Lung (tissue), 11 donors: ENCODE measurements at regions not wholly inside any gene's neighbourhood (a gene's known extent, or its start where the extent isn't known, plus 50 kb on each side); places are given as distances from the start of the nearest gene placed in this dataset.
A peak's percentile ranks its signal among the peaks of the same experiment; 100 is the strongest.

ENCODE experiments used
- ATAC-seq: fragments of 200-7000 bp; cut with Tn5 transposase; one replicate; pipeline ENCODE4 v1.9.1; 2020; ENCODE audit warnings: moderate number of reproducible peaks; ENCODE audit not compliant: insufficient read depth, low FRiP score
- DNase-seq, 3 donors: peaks; one replicate each; pipeline ENCODE4 v3.0.0-alpha.2; 2013 to 2017
- H3K27ac ChIP-seq, 2 donors: one replicate each; pipeline ENCODE4 v1.5.1; 2013; ENCODE audit warnings: mild to moderate bottlenecking in 2 of 2, moderate library complexity in 2 of 2, control low read depth in 1 of 2, inconsistent platforms in 1 of 2, low read depth in 1 of 2, low read length in 1 of 2
- H3K27me3 ChIP-seq, 3 donors: one replicate each; pipeline ENCODE4 v1.5.1; 2013; ENCODE audit warnings: low read length in 2 of 3; ENCODE audit not compliant: control insufficient read depth in 3 of 3, insufficient read depth in 3 of 3
- H3K36me3 ChIP-seq, 4 donors: one replicate each; pipeline ENCODE4 v1.5.1; 2013; ENCODE audit warnings: low read length in 4 of 4, mild to moderate bottlenecking in 1 of 4, moderate library complexity in 1 of 4; ENCODE audit not compliant: control insufficient read depth in 4 of 4, insufficient read depth in 4 of 4
- H3K4me1 ChIP-seq, 5 donors: one replicate each; pipeline ENCODE4 v1.5.1; 2013; ENCODE audit warnings: low read length in 5 of 5, mild to moderate bottlenecking in 2 of 5, moderate library complexity in 1 of 5; ENCODE audit not compliant: control insufficient read depth in 5 of 5, insufficient read depth in 5 of 5
- H3K4me3 ChIP-seq: one replicate; pipeline ENCODE4 v1.5.1; 2013; ENCODE audit warnings: mild to moderate bottlenecking, control low read depth, moderate library complexity
- H3K9ac ChIP-seq, 2 donors: one replicate each; pipeline ENCODE4 v1.5.1; 2013; ENCODE audit warnings: low read length in 2 of 2, control low read depth in 1 of 2; ENCODE audit not compliant: insufficient read depth in 1 of 2
- H3K9me3 ChIP-seq, 4 donors: one replicate each; pipeline ENCODE4 v1.5.1; 2013; ENCODE audit warnings: low read length in 3 of 4, mild to moderate bottlenecking in 1 of 4, moderate library complexity in 1 of 4; ENCODE audit not compliant: control insufficient read depth in 4 of 4, insufficient read depth in 3 of 4
- WGBS, 2 donors: extraction: QIAGEN DNeasy Blood & Tissue Kit; methylation state at CpG; one replicate each; pipeline ENCODE4 v1.1.7; 2013; 5-methylcytosine and 5-hydroxymethylcytosine counted together
- TF ChIP-seq, protein P1 (sequence below): IDR thresholded peaks from 2 replicates; pipeline ENCODE4 v1.5.1; 2012; ENCODE audit warnings: mild to moderate bottlenecking; ENCODE audit errors: control extremely low read depth, extremely low read depth
- donor health status: control.
- donor health status: control.
- donor health status: Bipolar disorder and iron deficiency.
- donor health status: healthy.
- donor health status: DM: yes; HTN: yes; CAD: no.

DNA sequence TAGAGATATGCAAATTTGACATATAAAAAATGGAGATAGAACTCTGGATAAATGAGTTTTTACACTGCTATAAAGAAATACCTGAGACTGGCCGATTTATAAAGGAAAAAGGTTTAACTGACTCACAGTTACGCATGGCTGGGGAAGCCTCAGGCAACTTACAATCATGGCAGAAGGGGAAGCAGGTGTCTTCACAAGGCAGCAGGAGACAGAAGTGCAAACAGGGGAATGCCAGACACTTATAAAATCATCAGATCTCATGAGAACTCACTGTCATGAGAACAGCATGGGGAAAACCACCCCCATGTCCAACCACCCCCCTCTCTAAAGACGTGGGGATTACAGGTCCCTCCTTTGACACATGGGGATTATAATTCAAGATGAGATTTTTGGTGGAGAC lies 1540.2 kb upstream of the SLC39A10 start:
- no peak for DNase-seq
- Histone ChIP-seq H3K27me3 (no peaks in the 10 kb centered on the region), H3K4me3 (no peak overlapping the region), H3K27ac (no peak overlapping the region), H3K36me3 (no peaks in the 10 kb centered on the region), H3K4me1 (no peaks in the 10 kb centered on the region), H3K9me3 (no peaks in the 10 kb centered on the region), H3K9ac (no peak overlapping the region)
- ATAC-seq = no peak
- TF ChIP-seq, protein P1, sequence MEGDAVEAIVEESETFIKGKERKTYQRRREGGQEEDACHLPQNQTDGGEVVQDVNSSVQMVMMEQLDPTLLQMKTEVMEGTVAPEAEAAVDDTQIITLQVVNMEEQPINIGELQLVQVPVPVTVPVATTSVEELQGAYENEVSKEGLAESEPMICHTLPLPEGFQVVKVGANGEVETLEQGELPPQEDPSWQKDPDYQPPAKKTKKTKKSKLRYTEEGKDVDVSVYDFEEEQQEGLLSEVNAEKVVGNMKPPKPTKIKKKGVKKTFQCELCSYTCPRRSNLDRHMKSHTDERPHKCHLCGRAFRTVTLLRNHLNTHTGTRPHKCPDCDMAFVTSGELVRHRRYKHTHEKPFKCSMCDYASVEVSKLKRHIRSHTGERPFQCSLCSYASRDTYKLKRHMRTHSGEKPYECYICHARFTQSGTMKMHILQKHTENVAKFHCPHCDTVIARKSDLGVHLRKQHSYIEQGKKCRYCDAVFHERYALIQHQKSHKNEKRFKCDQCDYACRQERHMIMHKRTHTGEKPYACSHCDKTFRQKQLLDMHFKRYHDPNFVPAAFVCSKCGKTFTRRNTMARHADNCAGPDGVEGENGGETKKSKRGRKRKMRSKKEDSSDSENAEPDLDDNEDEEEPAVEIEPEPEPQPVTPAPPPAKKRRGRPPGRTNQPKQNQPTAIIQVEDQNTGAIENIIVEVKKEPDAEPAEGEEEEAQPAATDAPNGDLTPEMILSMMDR = no peak
- 68 to 84% methylated on average over 3 of the region's 3 CpGs for WGBS, 2 donors

DNA sequence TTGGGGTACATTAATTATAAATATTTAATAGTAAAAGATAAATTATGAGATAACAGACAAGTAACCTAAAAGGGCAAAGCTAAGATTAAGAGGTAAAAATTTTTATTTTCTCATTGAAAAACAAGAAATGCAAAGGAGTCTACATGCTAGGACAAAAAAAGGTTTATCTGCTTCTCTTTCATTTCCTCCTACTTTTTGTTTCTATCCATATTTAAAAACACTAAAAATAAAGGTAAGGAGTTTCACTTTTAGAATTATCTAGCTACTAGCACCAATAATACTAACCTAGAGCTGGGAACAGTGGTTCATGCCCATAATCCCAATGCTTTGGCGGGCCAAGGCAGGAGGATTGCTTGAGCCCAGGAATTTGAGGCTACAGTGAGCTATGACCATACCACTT lies 1551.7 kb upstream of the SLC39A10 start:
- no peaks in the 10 kb centered on the region for H3K9me3 ChIP-seq
- no peaks in the 10 kb centered on the region for H3K27me3 ChIP-seq
- DNase-seq = no peak
- no peak overlapping the region for H3K4me3 ChIP-seq
- no peak overlapping the region for H3K9ac ChIP-seq
- no peak overlapping the region for H3K27ac ChIP-seq
- no peak for ATAC-seq
- H3K4me1 ChIP-seq = no peaks in the 10 kb centered on the region
- TF ChIP-seq, protein P1 = no peak
- 90 to 95% methylated on average over 1 of the region's 1 CpG for WGBS, 2 donors
- no peaks in the 10 kb centered on the region for H3K36me3 ChIP-seq

DNA sequence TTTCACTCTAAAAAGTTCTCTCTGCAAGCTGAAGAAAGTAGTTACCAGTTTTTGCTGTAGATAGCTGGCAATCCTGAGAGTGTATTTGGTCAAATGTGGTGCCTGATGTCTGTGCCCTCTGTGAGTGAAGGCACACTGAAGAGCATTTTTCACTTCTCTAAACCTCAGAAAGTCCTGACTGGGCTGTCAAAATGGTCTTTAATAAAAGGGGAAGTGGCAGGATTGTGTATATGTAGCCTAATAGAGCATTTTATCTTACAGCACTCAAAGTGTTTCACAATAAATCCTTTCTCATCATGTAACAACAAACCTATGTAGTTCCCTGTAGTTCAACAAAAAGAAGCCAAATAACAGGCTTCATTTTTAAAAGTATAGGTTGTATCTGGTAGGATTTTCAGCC lies 1552.3 kb upstream of the SLC39A10 start:
- no peaks in the 10 kb centered on the region for H3K9me3 ChIP-seq
- no peak overlapping the region for H3K27ac ChIP-seq
- TF ChIP-seq, protein P1 = no peak
- no peaks in the 10 kb centered on the region for H3K4me1 ChIP-seq
- H3K36me3 ChIP-seq = no peaks in the 10 kb centered on the region
- DNase-seq (peak in 2 of 3 donors; percentile 6), ATAC-seq (no peak)
- H3K4me3 ChIP-seq = no peak overlapping the region
- no peak overlapping the region for H3K9ac ChIP-seq
- H3K27me3 ChIP-seq = no peaks in the 10 kb centered on the region

DNA sequence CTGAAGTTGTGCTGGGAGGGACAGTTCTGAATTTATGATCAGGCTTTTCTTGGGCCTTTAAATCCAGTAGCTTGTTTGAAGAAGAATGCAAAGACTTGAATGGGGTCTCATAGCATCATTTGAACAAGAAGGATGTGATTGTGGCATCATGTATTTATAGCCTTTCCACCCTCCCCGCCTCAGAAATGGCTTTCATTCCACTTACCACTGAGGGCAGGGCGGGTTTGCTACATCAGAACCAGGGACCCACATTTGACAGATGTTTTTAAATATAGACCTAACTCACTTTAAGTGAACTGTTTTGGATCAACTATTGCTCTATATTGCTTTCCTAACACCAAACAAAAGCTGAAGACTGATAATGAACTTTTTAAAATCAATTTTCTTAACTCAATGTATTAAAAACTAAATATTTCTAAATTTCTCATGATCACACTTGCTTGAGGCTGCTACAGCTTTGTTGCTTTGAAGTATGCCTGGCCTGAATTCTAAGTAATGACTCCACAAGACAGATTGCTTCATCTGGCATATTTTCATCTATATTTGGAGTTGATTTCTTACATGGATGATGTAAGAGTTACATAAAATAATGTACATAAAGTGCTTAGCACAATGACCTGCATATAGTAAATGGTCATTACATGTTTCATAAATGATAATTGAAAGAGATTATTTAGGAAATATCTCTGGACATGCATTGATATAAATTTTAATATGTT lies 1552.9 kb upstream of the SLC39A10 start:
- H3K4me1 ChIP-seq = no peaks in the 10 kb centered on the region
- no peaks in the 10 kb centered on the region for H3K27me3 ChIP-seq
- H3K4me3 ChIP-seq = no peak overlapping the region
- no peaks in the 10 kb centered on the region for H3K9me3 ChIP-seq
- H3K9ac ChIP-seq = no peak overlapping the region
- DNase-seq = no peak
- ATAC-seq = no peak
- TF ChIP-seq, protein P1 = no peak
- 84 to 87% methylated on average over 2 of the region's 2 CpGs for WGBS, 2 donors
- H3K27ac ChIP-seq = no peak overlapping the region
- H3K36me3 ChIP-seq = no peaks in the 10 kb centered on the region
